Smooth muscle cell (in vitro differentiated cells): ENCODE measurements at regions not wholly inside any gene's neighbourhood (a gene's known extent, or its start where the extent isn't known, plus 50 kb on each side); places are given as distances from the start of the nearest gene placed in this dataset.

ENCODE experiments used
- DNase-seq: peaks from one replicate; lab custom pipeline; 2025; ENCODE audit not compliant: unreplicated experiment; lab: John Stamatoyannopoulos, UW
- H2AFZ ChIP-seq: fragments of 200-600 bp; sonication (generic); 2 replicates; pipeline ENCODE4 v1.6.0; 2016; ENCODE audit warnings: antibody characterized with exemption, low read depth, mild to moderate bottlenecking
- H3F3A ChIP-seq: fragments of 200-600 bp; sonication (generic); 2 replicates; pipeline ENCODE4 v1.6.0; 2017; ENCODE audit warnings: antibody characterized with exemption, low read depth
- H3K27ac ChIP-seq: fragments of 200-600 bp; sonication (generic); 2 replicates; pipeline ENCODE4 v1.5.1; 2016; ENCODE audit warnings: low read depth, mild to moderate bottlenecking
- H3K27me3 ChIP-seq: fragments of 200-600 bp; sonication (generic); 2 replicates; pipeline ENCODE4 v1.6.1; 2016; ENCODE audit warnings: low read depth, mild to moderate bottlenecking
- H3K36me3 ChIP-seq: fragments of 200-600 bp; sonication (generic); 2 replicates; pipeline ENCODE4 v1.5.1; 2016; ENCODE audit warnings: low read depth
- H3K4me1 ChIP-seq: fragments of 200-600 bp; sonication (generic); 2 replicates; pipeline ENCODE4 v1.5.1; 2016; ENCODE audit warnings: low read depth
- H3K4me2 ChIP-seq: fragments of 200-600 bp; sonication (generic); 2 replicates; pipeline ENCODE4 v1.6.0; 2016; ENCODE audit warnings: mild to moderate bottlenecking
- H3K4me3 ChIP-seq: fragments of 200-600 bp; sonication (generic); 2 replicates; pipeline ENCODE4 v1.5.1; 2016; ENCODE audit warnings: mild to moderate bottlenecking
- H3K79me2 ChIP-seq: fragments of 200-600 bp; sonication (generic); 2 replicates; pipeline ENCODE4 v1.6.0; 2016; ENCODE audit warnings: low read depth, mild to moderate bottlenecking
- H3K9ac ChIP-seq: fragments of 200-600 bp; sonication (generic); 2 replicates; pipeline ENCODE4 v1.6.0; 2016; ENCODE audit warnings: low read depth
- H3K9me3 ChIP-seq: fragments of 200-600 bp; sonication (generic); replicated peaks from 2 replicates; pipeline ENCODE4 v1.5.1; 2016; ENCODE audit warnings: low read depth
- H4K20me1 ChIP-seq: fragments of 200-600 bp; sonication (generic); 2 replicates; pipeline ENCODE4 v1.6.0; 2016; ENCODE audit warnings: low read depth
- WGBS: methylation state at CpG from one replicate; pipeline ENCODE4 v1.1.7; 2016; ENCODE audit warnings: low lambda C conversion rate; 5-methylcytosine and 5-hydroxymethylcytosine counted together
- TF ChIP-seq, protein P1 (sequence below): fragments of 200-600 bp; sonication (generic); IDR thresholded peaks from 2 replicates; pipeline ENCODE4 v1.5.1; 2017; ENCODE audit warnings: borderline replicate concordance, mild to moderate bottlenecking, antibody characterized with exemption; ENCODE audit not compliant: insufficient read depth, poor library complexity, severe bottlenecking

DNA sequence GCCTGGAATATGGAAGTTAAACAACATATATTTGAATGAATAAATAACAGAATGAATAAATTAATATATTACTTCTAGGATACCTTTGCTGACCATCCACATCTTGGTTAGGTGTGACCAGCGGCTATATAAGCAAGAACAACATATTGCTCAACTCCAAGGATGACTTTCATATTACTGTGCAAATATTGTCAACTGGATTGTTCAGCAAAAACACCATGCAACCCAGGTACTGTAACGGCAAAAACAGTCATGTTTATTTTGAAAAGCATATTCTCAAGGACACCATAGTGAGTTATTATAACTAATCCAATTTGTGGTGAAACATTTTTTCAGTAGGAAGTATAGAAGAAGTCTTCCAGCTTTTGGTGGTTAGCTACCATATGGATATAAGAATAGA lies 907.9 kb downstream of the IGSF11 start:
- TF ChIP-seq, protein P1, sequence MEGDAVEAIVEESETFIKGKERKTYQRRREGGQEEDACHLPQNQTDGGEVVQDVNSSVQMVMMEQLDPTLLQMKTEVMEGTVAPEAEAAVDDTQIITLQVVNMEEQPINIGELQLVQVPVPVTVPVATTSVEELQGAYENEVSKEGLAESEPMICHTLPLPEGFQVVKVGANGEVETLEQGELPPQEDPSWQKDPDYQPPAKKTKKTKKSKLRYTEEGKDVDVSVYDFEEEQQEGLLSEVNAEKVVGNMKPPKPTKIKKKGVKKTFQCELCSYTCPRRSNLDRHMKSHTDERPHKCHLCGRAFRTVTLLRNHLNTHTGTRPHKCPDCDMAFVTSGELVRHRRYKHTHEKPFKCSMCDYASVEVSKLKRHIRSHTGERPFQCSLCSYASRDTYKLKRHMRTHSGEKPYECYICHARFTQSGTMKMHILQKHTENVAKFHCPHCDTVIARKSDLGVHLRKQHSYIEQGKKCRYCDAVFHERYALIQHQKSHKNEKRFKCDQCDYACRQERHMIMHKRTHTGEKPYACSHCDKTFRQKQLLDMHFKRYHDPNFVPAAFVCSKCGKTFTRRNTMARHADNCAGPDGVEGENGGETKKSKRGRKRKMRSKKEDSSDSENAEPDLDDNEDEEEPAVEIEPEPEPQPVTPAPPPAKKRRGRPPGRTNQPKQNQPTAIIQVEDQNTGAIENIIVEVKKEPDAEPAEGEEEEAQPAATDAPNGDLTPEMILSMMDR: no peak
- Histone ChIP-seq H3K27ac (no peak overlapping the region), H3K27me3 (no peaks in the 10 kb centered on the region), H3K4me2 (no peak overlapping the region), H3K79me2 (no peaks in the 10 kb centered on the region), H3K4me3 (no peak overlapping the region), H3K36me3 (no peaks in the 10 kb centered on the region), H2AFZ (no peak overlapping the region), H3K4me1 (no peaks in the 10 kb centered on the region), H3F3A (no peaks in the 10 kb centered on the region), H4K20me1 (no peaks in the 10 kb centered on the region), H3K9ac (no peak overlapping the region), H3K9me3 (no peaks in the 10 kb centered on the region)
- 91% methylated on average over 2 of the region's 2 CpGs for WGBS
- DNase-seq: no peak

- WGBS: 94% methylated on average over 1 of the region's 1 CpG
- Histone ChIP-seq H3K4me2 (no peak overlapping the region), H3K4me3 (no peak overlapping the region), H3K9me3 (no peaks in the 10 kb centered on the region), H3K36me3 (no peaks in the 10 kb centered on the region), H3K27me3 (no peaks in the 10 kb centered on the region), H3K79me2 (no peaks in the 10 kb centered on the region), H3K9ac (no peak overlapping the region), H4K20me1 (no peaks in the 10 kb centered on the region), H3F3A (no peaks in the 10 kb centered on the region), H3K27ac (no peak overlapping the region), H2AFZ (no peak overlapping the region), H3K4me1 (no peaks in the 10 kb centered on the region)
- TF ChIP-seq, protein P1: no peak
- DNase-seq: no peak
Observed at GRCh38 chr3:118127992-118128391, 906.7 kb downstream of the IGSF11 start.

GRCh38 chr3:118128886-118129285 lies 905.8 kb downstream of the IGSF11 start:
- Histone ChIP-seq H2AFZ (no peak overlapping the region), H3K4me1 (no peaks in the 10 kb centered on the region), H3K79me2 (no peaks in the 10 kb centered on the region), H3K4me3 (no peak overlapping the region), H4K20me1 (no peaks in the 10 kb centered on the region), H3K9ac (no peak overlapping the region), H3K9me3 (no peaks in the 10 kb centered on the region), H3F3A (no peaks in the 10 kb centered on the region), H3K27ac (no peak overlapping the region), H3K4me2 (no peak overlapping the region), H3K27me3 (no peaks in the 10 kb centered on the region), H3K36me3 (no peaks in the 10 kb centered on the region)
- 33% methylated on average over 1 of the region's 1 CpG for WGBS
- TF ChIP-seq, protein P1: no peak
- DNase-seq: no peak

DNA sequence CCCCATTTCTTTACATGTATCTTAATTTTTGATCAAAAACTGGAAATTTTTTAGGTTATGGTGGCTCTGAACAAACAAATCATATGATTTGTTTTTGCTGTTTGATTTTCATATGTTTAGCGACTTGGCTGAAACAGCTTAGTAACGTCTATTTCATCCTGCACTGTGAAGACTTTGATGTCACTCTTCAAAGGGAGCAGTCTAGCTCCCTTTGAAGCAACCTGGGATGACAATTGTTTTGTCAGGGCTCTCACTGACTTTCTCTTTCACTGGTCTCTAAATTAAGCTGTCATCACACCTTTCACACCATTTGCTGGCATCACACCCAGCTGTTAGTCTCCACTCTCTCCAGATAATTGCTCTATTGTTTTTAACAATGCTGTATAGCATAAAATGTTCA lies 896.9 kb downstream of the IGSF11 start:
- Histone ChIP-seq H4K20me1 (no peaks in the 10 kb centered on the region), H3K27me3 (no peaks in the 10 kb centered on the region), H3K9me3 (no peaks in the 10 kb centered on the region), H3K4me1 (peaks cover 3% of the 10 kb centered on the region), H3K36me3 (no peaks in the 10 kb centered on the region), H3F3A (no peaks in the 10 kb centered on the region), H3K79me2 (no peaks in the 10 kb centered on the region), H3K4me2 (no peak overlapping the region), H3K4me3 (no peak overlapping the region), H2AFZ (no peak overlapping the region), H3K9ac (no peak overlapping the region), H3K27ac (no peak overlapping the region)
- WGBS: 90% methylated on average over 2 of the region's 2 CpGs
- no peak for DNase-seq
- TF ChIP-seq, protein P1: no peak
